ENCODE measurements at regions not wholly inside any gene's neighbourhood (a gene's known extent, or its start where the extent isn't known, plus 50 kb on each side); places are given as distances from the start of the nearest gene placed in this dataset.

DNA sequence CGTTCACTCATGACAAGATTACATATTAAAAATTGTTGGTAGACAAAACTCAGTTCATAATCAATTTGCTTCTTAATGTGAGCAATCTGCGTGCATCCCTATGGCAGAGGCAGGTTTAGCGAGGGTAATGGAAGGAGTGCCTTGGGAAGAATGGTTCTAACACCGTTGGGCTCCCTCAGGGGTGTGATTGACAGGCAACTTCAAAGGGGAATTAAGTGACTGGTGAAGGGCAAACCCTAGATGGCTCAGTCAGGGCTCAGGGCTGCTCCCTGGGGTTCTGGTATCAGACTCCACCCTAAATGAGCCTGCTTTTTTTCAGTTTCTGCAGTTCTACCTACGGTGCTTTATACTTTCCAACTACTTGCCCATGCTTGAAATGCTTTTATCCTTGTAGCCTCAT is 419.5 kb upstream of the CELF4 start:
- WGBS, result 92% methylated on average over 5 of the region's 5 CpGs
- Histone ChIP-seq H3K27ac (ENCODE audit: low read depth in 1 of 2, low read length in 1 of 2) (no peak overlapping the region), H3K36me3 (ENCODE audit: control insufficient read depth in 2 of 2, insufficient read depth in 2 of 2, low read length in 1 of 2) (no peaks in the 10 kb centered on the region), H3K9me3 (ENCODE audit: control insufficient read depth in 2 of 2, insufficient read depth in 1 of 2, low read length in 1 of 2) (no peaks in the 10 kb centered on the region), H3K4me1 (ENCODE audit: control insufficient read depth in 2 of 2, insufficient read depth in 2 of 2, low read length in 2 of 2) (no peaks in the 10 kb centered on the region), H3K27me3 (ENCODE audit: control insufficient read depth in 2 of 2, insufficient read depth in 1 of 2, low read length in 1 of 2) (no peaks in the 10 kb centered on the region), H3K4me3 (ENCODE audit: low read length in 2 of 2) (no peak overlapping the region)
- no peak for DNase-seq (ENCODE audit: low read depth in 6 of 9, low spot score in 9 of 9)

DNA sequence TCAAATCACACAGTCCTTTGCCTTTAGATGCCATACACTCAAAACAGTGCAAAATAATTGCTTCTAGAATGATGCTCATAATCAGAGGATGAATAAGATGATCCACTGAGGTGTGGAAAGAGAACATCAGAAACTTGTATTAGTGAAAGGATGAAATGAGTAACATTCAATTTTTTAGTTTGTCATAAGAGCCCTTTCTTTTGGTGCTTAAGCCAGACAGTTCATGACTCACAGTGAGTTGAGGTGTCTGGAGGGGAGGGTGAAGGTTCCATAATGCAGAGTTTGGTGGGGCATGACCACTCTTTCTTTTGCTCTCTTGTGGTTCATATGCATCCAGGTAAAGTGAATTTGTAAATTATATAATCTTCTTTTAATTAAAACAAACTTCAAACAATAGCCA is 415.0 kb upstream of the CELF4 start:
- Histone ChIP-seq H3K36me3 (ENCODE audit: control insufficient read depth in 2 of 2, insufficient read depth in 2 of 2, low read length in 1 of 2) (no peaks in the 10 kb centered on the region), H3K9me3 (ENCODE audit: control insufficient read depth in 2 of 2, insufficient read depth in 1 of 2, low read length in 1 of 2) (no peaks in the 10 kb centered on the region), H3K27me3 (ENCODE audit: control insufficient read depth in 2 of 2, insufficient read depth in 1 of 2, low read length in 1 of 2) (no peaks in the 10 kb centered on the region), H3K4me1 (ENCODE audit: control insufficient read depth in 2 of 2, insufficient read depth in 2 of 2, low read length in 2 of 2) (no peaks in the 10 kb centered on the region), H3K27ac (ENCODE audit: low read depth in 1 of 2, low read length in 1 of 2) (no peak overlapping the region), H3K4me3 (ENCODE audit: low read length in 2 of 2) (no peak overlapping the region)
- no peak for DNase-seq (ENCODE audit: low read depth in 6 of 9, low spot score in 9 of 9)

DNA sequence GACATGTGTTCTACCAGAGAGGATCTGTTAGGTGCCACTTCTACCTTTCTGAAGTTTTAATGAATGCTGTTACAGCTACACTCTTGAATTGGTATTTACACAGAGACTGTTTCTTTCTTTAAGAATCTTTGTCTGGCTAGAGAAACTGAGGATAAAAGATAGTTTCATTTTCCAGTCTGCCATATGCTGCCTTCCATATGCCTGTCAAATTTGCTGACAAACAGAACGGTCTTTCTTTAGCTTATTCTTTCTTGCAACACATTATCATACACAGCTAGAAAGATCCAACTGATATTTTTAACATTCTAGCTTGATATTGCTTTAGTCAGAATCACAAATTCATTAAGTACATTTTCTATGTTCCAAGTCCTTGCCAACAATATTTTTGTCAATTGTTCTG is 409.8 kb upstream of the CELF4 start:
- no peaks in the 10 kb centered on the region for H3K27me3 ChIP-seq (ENCODE audit: control insufficient read depth in 2 of 2, insufficient read depth in 1 of 2, low read length in 1 of 2)
- no peaks in the 10 kb centered on the region for H3K36me3 ChIP-seq (ENCODE audit: control insufficient read depth in 2 of 2, insufficient read depth in 2 of 2, low read length in 1 of 2)
- no peak overlapping the region for H3K4me3 ChIP-seq (ENCODE audit: low read length in 2 of 2)
- WGBS, result 99% methylated on average over 1 of the region's 1 CpG
- DNase-seq (ENCODE audit: low read depth in 6 of 9, low spot score in 9 of 9), result no peak
- no peaks in the 10 kb centered on the region for H3K9me3 ChIP-seq (ENCODE audit: control insufficient read depth in 2 of 2, insufficient read depth in 1 of 2, low read length in 1 of 2)
- H3K4me1 ChIP-seq (ENCODE audit: control insufficient read depth in 2 of 2, insufficient read depth in 2 of 2, low read length in 2 of 2), result no peaks in the 10 kb centered on the region
- H3K27ac ChIP-seq (ENCODE audit: low read depth in 1 of 2, low read length in 1 of 2), result no peak overlapping the region

DNA sequence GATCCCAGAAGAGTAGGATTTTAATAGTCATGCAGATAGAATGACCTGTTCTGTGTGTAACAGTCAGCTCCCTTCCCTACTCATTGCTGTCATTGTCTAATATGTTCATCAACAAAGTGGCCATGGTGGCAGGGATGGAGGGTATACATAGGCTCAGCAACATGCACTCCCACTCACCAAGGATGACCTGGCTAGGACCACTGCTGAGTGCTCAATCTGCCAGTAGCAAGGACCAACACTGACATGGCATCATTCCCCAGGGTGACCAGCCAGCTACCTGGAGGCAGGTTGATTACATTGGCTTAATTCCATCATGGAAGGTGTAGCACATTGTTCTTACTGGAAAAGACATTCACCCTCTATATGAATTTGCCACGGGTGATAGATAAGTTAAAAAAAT is 401.7 kb upstream of the CELF4 start:
- Histone ChIP-seq H3K4me1 (ENCODE audit: control insufficient read depth in 2 of 2, insufficient read depth in 2 of 2, low read length in 2 of 2) (no peaks in the 10 kb centered on the region), H3K36me3 (ENCODE audit: control insufficient read depth in 2 of 2, insufficient read depth in 2 of 2, low read length in 1 of 2) (no peaks in the 10 kb centered on the region), H3K9me3 (ENCODE audit: control insufficient read depth in 2 of 2, insufficient read depth in 1 of 2, low read length in 1 of 2) (no peaks in the 10 kb centered on the region), H3K27me3 (ENCODE audit: control insufficient read depth in 2 of 2, insufficient read depth in 1 of 2, low read length in 1 of 2) (no peaks in the 10 kb centered on the region), H3K27ac (ENCODE audit: low read depth in 1 of 2, low read length in 1 of 2) (no peak overlapping the region), H3K4me3 (ENCODE audit: low read length in 2 of 2) (no peak overlapping the region)
- DNase-seq (ENCODE audit: low read depth in 6 of 9, low spot score in 9 of 9), result no peak
- WGBS, result 92% methylated on average over 1 of the region's 1 CpG

DNA sequence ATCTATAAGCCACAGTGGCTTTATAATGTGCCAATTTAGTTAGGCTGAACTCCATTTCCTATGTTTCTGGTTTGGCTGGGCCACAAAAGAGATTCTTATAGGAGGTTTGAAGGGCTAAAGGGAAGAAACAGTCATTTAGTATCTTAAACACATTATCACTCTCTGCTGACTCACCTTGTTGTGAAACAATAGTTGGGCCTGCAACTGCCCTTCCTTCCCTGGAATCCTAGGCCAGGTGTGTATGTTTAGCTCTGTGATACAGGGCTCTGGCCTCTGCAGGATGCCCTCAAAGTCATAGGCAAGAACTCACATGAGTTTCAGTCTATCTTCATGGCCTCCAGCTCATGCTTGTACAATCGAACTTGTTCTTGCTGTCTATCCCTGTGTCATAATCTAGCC is 400.0 kb upstream of the CELF4 start:
- no peaks in the 10 kb centered on the region for H3K9me3 ChIP-seq (ENCODE audit: control insufficient read depth in 2 of 2, insufficient read depth in 1 of 2, low read length in 1 of 2)
- H3K27me3 ChIP-seq (ENCODE audit: control insufficient read depth in 2 of 2, insufficient read depth in 1 of 2, low read length in 1 of 2), result no peaks in the 10 kb centered on the region
- 92% methylated on average over 1 of the region's 1 CpG for WGBS
- H3K27ac ChIP-seq (ENCODE audit: low read depth in 1 of 2, low read length in 1 of 2), result no peak overlapping the region
- H3K36me3 ChIP-seq (ENCODE audit: control insufficient read depth in 2 of 2, insufficient read depth in 2 of 2, low read length in 1 of 2), result no peaks in the 10 kb centered on the region
- no peaks in the 10 kb centered on the region for H3K4me1 ChIP-seq (ENCODE audit: control insufficient read depth in 2 of 2, insufficient read depth in 2 of 2, low read length in 2 of 2)
- H3K4me3 ChIP-seq (ENCODE audit: low read length in 2 of 2), result no peak overlapping the region
- DNase-seq (ENCODE audit: low read depth in 6 of 9, low spot score in 9 of 9), result no peak

DNA sequence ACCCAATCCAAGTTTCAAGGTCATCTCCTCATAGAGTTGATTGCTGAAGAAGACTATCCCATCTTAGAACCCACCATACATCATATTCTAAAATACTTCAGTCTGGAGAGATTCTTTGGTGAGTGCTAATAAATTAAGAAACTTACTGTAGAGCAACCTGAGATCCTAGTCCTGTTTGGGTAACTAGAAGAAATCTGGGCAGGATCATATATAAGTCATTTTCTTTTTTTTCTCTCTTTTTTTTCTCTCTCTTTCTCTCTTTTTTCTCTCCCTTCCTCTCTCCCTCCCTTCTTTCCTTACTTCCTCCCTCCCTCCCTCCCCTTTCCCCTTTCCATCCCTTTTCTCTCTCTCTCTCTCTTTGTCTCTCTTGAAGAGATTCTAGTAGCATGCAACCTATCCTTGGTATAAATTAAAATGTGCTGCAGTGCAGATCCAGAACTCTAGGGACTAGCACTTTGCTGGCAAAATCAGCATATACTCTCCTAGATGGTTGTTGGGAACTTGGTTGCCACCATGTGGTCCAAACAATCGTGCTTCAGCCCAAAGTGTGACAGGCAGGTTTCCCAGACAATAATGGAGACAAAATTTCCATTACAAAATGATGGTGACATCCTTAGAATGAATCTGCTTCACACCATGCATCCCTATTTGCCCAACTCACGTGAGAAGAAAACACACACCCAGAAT is 399.4 kb upstream of the CELF4 start:
- Histone ChIP-seq H3K27ac (ENCODE audit: low read depth in 1 of 2, low read length in 1 of 2) (no peak overlapping the region), H3K4me1 (ENCODE audit: control insufficient read depth in 2 of 2, insufficient read depth in 2 of 2, low read length in 2 of 2) (no peaks in the 10 kb centered on the region), H3K9me3 (ENCODE audit: control insufficient read depth in 2 of 2, insufficient read depth in 1 of 2, low read length in 1 of 2) (no peaks in the 10 kb centered on the region), H3K36me3 (ENCODE audit: control insufficient read depth in 2 of 2, insufficient read depth in 2 of 2, low read length in 1 of 2) (no peaks in the 10 kb centered on the region), H3K4me3 (ENCODE audit: low read length in 2 of 2) (no peak overlapping the region), H3K27me3 (ENCODE audit: control insufficient read depth in 2 of 2, insufficient read depth in 1 of 2, low read length in 1 of 2) (no peaks in the 10 kb centered on the region)
- 81% methylated on average over 2 of the region's 2 CpGs for WGBS
- no peak for DNase-seq (ENCODE audit: low read depth in 6 of 9, low spot score in 9 of 9)

DNA sequence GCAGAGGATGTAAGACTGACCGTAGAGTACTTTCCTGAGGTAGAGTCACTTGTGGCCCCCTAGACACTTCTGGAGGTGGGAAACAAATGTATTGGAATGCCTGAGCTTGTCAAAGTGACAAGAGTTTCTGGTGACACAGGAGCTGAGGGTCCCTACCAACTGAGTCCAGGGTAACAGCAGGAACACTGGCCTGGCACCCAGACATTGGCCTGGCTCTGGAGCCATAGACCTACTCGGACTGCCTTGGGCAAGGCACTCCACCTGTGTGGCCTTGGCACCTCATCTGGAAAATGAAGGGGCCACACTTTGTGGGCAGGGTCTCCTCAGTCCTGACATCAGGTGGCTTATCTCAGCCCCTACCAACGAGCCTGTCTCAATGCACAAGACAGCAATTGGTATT is 398.2 kb upstream of the CELF4 start:
- WGBS, result 92% methylated on average over 3 of the region's 3 CpGs
- no peaks in the 10 kb centered on the region for H3K27me3 ChIP-seq (ENCODE audit: control insufficient read depth in 2 of 2, insufficient read depth in 1 of 2, low read length in 1 of 2)

DNA sequence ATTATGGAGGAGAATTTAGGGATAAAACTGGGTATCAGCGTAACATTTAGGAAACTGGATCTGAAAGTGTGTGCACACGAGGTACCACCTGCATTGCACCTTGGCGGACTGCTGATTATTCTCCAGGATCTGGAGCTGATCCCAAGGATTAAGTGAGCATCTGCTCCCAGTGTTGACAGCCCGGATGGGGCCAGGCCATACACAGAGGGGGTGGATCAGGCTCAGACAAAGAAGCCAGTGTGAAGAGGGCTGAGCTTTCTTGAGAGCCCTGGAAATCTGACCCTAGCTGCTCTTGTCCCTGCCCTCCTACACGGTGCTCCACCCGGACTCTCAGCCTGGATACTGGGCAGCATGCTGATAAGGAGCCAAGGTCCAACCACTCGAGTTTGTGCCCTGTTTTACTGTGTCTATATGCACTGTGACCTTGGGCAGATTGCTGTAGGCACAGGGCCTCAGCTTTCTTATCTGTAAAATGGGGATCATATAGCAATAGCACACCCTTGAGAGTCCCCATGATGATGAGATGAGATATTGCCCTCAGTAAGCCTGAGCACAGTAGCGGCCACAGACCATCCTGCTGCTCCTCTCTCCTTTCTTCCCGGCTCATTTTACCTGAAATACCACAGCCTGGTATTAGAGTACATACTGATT is 396.8 kb upstream of the CELF4 start:
- H3K36me3 ChIP-seq (ENCODE audit: control insufficient read depth in 2 of 2, insufficient read depth in 2 of 2, low read length in 1 of 2), result no peaks in the 10 kb centered on the region
- H3K4me1 ChIP-seq (ENCODE audit: control insufficient read depth in 2 of 2, insufficient read depth in 2 of 2, low read length in 2 of 2), result no peaks in the 10 kb centered on the region
- WGBS, result 88% methylated on average over 9 of the region's 9 CpGs

More for the DNA sequence above, 398.2 kb upstream of the CELF4 start:
- Histone ChIP-seq H3K36me3 (ENCODE audit: control insufficient read depth in 2 of 2, insufficient read depth in 2 of 2, low read length in 1 of 2) (no peaks in the 10 kb centered on the region), H3K4me3 (ENCODE audit: low read length in 2 of 2) (no peak overlapping the region), H3K9me3 (ENCODE audit: control insufficient read depth in 2 of 2, insufficient read depth in 1 of 2, low read length in 1 of 2) (no peaks in the 10 kb centered on the region), H3K4me1 (ENCODE audit: control insufficient read depth in 2 of 2, insufficient read depth in 2 of 2, low read length in 2 of 2) (no peaks in the 10 kb centered on the region), H3K27ac (ENCODE audit: low read depth in 1 of 2, low read length in 1 of 2) (no peak overlapping the region)
- DNase-seq (ENCODE audit: low read depth in 6 of 9, low spot score in 9 of 9), result no peak

DNA sequence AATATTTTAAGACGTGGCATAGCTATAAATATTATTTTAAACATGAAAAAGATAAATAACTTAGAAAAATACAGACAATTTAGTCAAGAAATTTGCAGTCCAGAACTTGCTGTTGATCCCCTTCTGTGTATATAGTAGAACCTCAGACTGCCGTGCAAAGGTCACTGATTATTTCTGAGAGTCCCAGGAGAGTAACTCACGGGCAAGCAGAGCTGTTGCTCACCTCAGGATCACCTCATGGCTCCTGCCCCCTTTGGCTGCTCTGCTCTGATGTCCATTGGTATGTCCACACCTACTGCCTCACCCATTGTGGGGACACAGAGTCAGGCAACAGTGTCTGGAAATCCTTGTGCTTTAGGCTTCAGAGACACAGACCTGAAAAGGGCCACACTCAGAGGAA is 392.9 kb upstream of the CELF4 start:
- Histone ChIP-seq H3K27me3 (ENCODE audit: control insufficient read depth in 2 of 2, insufficient read depth in 1 of 2, low read length in 1 of 2) (no peaks in the 10 kb centered on the region), H3K36me3 (ENCODE audit: control insufficient read depth in 2 of 2, insufficient read depth in 2 of 2, low read length in 1 of 2) (no peaks in the 10 kb centered on the region), H3K4me1 (ENCODE audit: control insufficient read depth in 2 of 2, insufficient read depth in 2 of 2, low read length in 2 of 2) (no peaks in the 10 kb centered on the region), H3K4me3 (ENCODE audit: low read length in 2 of 2) (no peak overlapping the region), H3K27ac (ENCODE audit: low read depth in 1 of 2, low read length in 1 of 2) (no peak overlapping the region), H3K9me3 (ENCODE audit: control insufficient read depth in 2 of 2, insufficient read depth in 1 of 2, low read length in 1 of 2) (no peaks in the 10 kb centered on the region)
- DNase-seq (ENCODE audit: low read depth in 6 of 9, low spot score in 9 of 9), result no peak
- WGBS, result 87% methylated on average over 3 of the region's 3 CpGs

More for the DNA sequence above, 396.8 kb upstream of the CELF4 start:
- Histone ChIP-seq H3K27me3 (ENCODE audit: control insufficient read depth in 2 of 2, insufficient read depth in 1 of 2, low read length in 1 of 2) (no peaks in the 10 kb centered on the region), H3K27ac (ENCODE audit: low read depth in 1 of 2, low read length in 1 of 2) (no peak overlapping the region), H3K9me3 (ENCODE audit: control insufficient read depth in 2 of 2, insufficient read depth in 1 of 2, low read length in 1 of 2) (no peaks in the 10 kb centered on the region), H3K4me3 (ENCODE audit: low read length in 2 of 2) (no peak overlapping the region)
- DNase-seq (ENCODE audit: low read depth in 6 of 9, low spot score in 9 of 9), result no peak

Data from thymus (tissue), 11 donors.